ENCODE measurements at regions not wholly inside any gene's neighbourhood (a gene's known extent, or its start where the extent isn't known, plus 50 kb on each side); places are given as distances from the start of the nearest gene placed in this dataset.
"Not testable (repeated sequence)": the region's sequence is repeated elsewhere in the genome, so short reads cannot be mapped to it uniquely, and the experiment has no call there.

DNA sequence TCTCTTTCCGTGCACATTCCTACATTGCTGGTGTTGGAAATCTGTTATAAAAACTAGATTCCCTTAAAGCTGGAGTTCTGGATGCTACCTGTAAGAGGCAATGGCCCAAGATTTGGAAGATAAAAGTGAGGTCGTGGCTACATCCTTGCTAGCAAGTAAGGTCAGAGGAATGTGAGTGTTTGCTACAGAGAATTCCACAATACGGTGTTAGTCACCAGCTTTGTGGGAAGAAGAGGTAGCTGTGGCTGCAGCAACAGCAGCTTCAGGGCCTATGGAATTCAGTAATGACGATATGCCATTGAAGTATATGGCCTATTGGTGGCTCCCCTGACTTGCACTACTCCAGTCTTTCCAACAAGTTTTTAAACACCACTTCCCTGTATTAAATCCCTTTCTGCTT, 227.7 kb upstream of the TMEM260 start:
- H3K4me3 ChIP-seq (ENCODE audit: insufficient read depth, low read depth, low read length), result no peak overlapping the region
- no peaks in the 10 kb centered on the region for H3K36me3 ChIP-seq (replicated peaks; ENCODE audit: control insufficient read depth, insufficient read depth, low read length)
- no peaks in the 10 kb centered on the region for H3K27me3 ChIP-seq (ENCODE audit: control insufficient read depth, insufficient read depth, low read length)
- no peak for DNase-seq

DNA sequence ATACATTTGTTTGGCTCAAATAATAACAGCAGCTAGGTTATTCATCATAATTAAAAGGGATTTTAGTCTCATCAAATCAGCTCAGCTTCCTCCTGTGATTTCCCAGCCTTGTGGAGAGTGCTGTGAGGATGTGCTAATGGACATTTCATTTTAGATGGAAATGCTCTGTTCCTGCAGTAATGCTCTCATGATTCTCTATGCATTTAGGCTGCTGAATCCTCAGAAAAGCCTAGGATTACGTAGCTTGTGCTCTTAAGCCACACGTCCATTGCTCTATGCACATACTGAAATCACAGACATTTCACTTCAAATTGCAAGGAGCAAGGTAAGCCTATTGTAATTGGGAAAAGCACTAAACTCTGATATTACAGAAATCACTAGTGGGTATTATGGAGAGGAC, 226.6 kb upstream of the TMEM260 start:
- DNase-seq, result no peak
- H3K27me3 ChIP-seq (ENCODE audit: control insufficient read depth, insufficient read depth, low read length), result no peaks in the 10 kb centered on the region
- no peak overlapping the region for H3K4me3 ChIP-seq (ENCODE audit: insufficient read depth, low read depth, low read length)
- no peaks in the 10 kb centered on the region for H3K36me3 ChIP-seq (replicated peaks; ENCODE audit: control insufficient read depth, insufficient read depth, low read length)

DNA sequence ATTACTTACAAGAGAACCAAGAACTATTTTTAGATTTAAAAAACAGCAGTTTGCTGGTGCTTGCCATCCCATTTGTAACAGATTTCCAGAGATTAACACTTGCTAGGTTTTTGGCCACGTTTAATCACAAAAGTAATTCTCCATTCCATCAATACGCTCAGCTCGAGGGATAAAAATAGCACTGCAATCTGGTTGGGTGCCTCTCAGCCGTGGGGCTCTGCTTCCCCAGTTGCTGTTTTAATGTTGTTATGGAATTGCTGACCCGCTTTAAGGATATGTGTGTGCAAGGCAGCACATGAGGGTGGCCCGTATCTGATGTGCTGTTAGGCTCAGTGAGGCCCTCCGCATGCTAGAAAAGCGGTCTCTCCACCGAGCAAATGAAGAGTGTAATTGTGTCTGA, 222.2 kb upstream of the TMEM260 start:
- Histone ChIP-seq H3K27me3 (ENCODE audit: control insufficient read depth, insufficient read depth, low read length) (no peaks in the 10 kb centered on the region), H3K4me3 (ENCODE audit: insufficient read depth, low read depth, low read length) (no peak overlapping the region), H3K36me3 (replicated peaks; ENCODE audit: control insufficient read depth, insufficient read depth, low read length) (no peaks in the 10 kb centered on the region)
- DNase-seq, result no peak

DNA sequence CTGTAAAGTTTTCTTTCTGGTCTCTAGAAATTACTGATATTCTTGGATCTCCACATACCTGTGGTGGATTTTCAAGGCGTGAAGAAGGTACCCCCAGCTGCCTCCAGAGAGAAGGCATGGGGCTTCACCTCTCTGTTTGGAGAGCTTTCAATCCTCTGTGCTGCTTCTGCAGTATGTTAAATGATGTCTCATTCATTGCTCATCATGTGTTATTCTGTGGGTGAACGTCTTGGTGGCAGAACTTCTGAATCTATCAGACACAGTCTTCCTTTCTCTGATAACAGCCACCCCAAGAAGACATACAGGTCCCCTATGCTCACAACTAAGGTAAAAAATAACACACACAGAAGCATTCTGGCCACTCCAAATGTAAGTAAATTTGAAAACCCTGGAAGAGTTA, 221.3 kb upstream of the TMEM260 start:
- Histone ChIP-seq H3K4me3 (ENCODE audit: insufficient read depth, low read depth, low read length) (no peak overlapping the region), H3K27me3 (ENCODE audit: control insufficient read depth, insufficient read depth, low read length) (no peaks in the 10 kb centered on the region), H3K36me3 (replicated peaks; ENCODE audit: control insufficient read depth, insufficient read depth, low read length) (no peaks in the 10 kb centered on the region)
- no peak for DNase-seq

DNA sequence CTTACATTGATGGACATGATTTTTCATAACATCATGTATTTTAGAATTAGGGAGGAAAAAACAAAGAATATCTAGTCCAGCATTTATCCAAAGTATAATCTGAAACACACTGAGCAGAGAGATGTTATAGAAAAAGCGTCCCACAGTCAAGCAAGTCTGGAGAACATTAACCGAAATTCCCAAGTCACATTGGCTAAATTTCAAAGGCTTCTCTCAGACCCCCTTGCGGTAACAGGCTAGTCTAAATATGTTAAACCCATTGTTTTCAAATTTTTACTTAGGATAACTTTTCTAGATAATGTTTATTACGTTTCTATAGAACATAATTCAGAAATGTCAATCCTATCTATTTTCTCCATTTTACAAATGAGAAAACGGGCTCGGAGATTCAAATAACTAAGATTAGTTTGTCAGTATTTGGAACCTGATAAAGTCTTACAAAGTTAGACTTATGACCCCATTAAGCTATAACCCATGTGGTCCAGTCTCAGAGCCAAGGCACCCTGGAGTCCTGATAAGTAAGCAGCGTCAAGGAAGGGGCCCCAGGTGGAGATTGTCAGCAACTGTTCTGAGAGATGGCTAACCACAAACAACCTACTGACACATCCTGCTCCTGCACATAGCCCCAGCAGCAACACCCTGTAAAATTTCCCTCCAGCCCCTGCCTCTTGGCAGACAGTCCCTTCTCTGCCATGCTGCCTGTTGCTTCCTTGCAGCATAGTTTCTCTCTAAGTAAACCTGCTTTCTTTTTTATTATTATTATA, 220.6 kb upstream of the TMEM260 start:
- Histone ChIP-seq H3K27me3 (ENCODE audit: control insufficient read depth, insufficient read depth, low read length) (no peaks in the 10 kb centered on the region), H3K4me3 (ENCODE audit: insufficient read depth, low read depth, low read length) (no peak overlapping the region), H3K36me3 (replicated peaks; ENCODE audit: control insufficient read depth, insufficient read depth, low read length) (no peaks in the 10 kb centered on the region)
- DNase-seq, result no peak

DNA sequence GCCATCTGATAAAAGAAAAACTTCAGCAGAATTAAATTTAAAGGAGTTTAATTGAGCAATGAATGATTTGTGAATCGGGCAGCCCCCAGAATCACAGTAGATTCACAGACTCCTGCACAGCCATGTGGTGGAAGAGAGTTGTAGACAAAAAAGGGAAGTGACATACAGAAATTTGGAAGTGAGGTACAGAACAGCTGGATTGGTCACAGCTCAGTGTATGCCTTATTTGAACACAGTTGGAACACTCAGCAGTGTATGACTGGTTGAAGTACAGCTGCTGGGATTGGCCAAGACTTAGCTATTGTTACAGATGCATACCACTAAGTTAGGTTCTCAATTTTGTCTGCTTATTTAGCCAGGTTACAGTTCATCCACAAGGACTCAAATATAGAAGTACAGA, 213.9 kb upstream of the TMEM260 start:
- not testable (repeated sequence) for DNase-seq; H3K27me3 ChIP-seq (ENCODE audit: control insufficient read depth, insufficient read depth, low read length); H3K4me3 ChIP-seq (ENCODE audit: insufficient read depth, low read depth, low read length); H3K36me3 ChIP-seq (replicated peaks; ENCODE audit: control insufficient read depth, insufficient read depth, low read length)

DNA sequence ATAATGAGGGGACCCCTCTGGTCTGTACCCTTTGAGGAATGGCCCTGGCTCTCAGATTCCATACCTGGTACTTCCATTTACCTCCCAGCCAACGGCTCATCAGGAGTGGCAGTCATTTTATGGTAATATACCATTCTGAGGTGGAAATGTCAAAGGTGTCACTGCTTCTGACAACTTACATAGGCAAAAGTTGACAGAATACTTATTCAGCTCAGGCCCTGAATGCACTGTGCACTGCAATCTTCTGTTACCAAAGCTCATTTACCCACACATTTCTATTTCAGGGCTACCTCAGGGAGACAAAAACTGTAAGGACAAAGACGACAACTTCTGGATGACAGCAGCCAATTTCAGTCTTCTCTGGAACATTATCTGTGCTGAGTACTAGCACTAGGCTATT, 212.2 kb upstream of the TMEM260 start:
- no peak for DNase-seq
- H3K36me3 ChIP-seq (replicated peaks; ENCODE audit: control insufficient read depth, insufficient read depth, low read length), result no peaks in the 10 kb centered on the region
- no peaks in the 10 kb centered on the region for H3K27me3 ChIP-seq (ENCODE audit: control insufficient read depth, insufficient read depth, low read length)
- no peak overlapping the region for H3K4me3 ChIP-seq (ENCODE audit: insufficient read depth, low read depth, low read length)

DNA sequence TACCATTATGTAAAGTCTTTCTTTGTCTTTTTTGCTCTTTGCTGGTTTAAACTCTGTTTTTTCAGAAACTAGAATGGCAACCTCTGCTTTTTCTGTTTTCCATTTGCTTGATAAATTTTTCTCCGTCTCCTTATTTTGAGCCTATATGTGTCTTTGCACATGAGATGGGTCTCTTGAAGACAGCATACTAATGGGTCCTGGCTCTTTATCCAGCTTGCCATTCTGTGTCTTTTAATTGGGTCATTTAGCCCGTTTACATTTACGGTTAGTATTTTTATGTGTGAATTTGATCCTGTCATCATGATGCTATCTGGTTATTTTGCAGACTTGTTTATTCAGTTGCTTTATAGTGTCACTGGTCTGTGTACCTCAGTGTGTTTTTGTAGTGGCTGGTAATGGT, 207.9 kb upstream of the TMEM260 start:
- no peaks in the 10 kb centered on the region for H3K27me3 ChIP-seq (ENCODE audit: control insufficient read depth, insufficient read depth, low read length)
- H3K36me3 ChIP-seq (replicated peaks; ENCODE audit: control insufficient read depth, insufficient read depth, low read length), result no peaks in the 10 kb centered on the region
- no peak overlapping the region for H3K4me3 ChIP-seq (ENCODE audit: insufficient read depth, low read depth, low read length)
- DNase-seq, result no peak

DNA sequence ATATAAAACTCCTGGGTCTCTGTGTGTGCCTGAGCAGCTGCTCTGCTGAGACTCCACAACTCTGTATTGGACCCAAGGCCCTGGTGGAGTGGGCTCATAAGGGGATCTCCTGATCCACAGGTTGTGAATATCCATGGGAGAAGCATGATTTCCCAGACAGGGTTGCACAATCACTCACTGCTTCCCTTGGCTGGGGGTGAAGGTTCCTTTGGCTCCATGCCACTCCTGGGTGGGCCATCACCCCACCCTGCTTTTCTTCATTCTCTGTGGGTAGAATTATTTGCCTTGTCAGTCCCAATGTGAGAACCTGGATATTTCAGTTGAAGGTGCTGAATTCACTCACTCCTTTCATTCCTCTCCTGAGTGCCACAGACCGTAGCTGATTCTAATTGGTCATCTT, 205.2 kb upstream of the TMEM260 start:
- no peaks in the 10 kb centered on the region for H3K36me3 ChIP-seq (replicated peaks; ENCODE audit: control insufficient read depth, insufficient read depth, low read length)
- no peaks in the 10 kb centered on the region for H3K27me3 ChIP-seq (ENCODE audit: control insufficient read depth, insufficient read depth, low read length)
- no peak overlapping the region for H3K4me3 ChIP-seq (ENCODE audit: insufficient read depth, low read depth, low read length)
- DNase-seq, result no peak

DNA sequence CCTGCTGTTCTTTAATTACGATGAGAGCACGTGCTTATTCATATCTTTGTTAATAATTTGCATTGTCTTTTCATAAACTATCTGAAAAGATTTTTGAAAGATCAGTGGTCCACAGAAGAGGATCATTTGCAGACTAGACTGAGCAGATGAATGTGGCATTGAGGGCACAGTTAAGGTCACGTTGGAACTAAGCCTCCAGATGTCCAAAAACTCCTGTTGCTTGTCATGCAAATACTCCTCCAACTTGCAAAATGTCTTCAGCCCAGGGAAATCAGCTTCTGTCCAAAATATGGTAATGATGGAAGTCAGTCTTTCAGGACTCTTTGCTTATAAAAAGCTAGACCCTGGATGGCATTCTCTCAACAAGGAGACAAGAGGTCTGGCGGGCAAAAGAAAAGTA, 201.6 kb upstream of the TMEM260 start:
- H3K27me3 ChIP-seq (ENCODE audit: control insufficient read depth, insufficient read depth, low read length), result no peaks in the 10 kb centered on the region
- DNase-seq, result no peak
- no peaks in the 10 kb centered on the region for H3K36me3 ChIP-seq (replicated peaks; ENCODE audit: control insufficient read depth, insufficient read depth, low read length)
- no peak overlapping the region for H3K4me3 ChIP-seq (ENCODE audit: insufficient read depth, low read depth, low read length)

DNA sequence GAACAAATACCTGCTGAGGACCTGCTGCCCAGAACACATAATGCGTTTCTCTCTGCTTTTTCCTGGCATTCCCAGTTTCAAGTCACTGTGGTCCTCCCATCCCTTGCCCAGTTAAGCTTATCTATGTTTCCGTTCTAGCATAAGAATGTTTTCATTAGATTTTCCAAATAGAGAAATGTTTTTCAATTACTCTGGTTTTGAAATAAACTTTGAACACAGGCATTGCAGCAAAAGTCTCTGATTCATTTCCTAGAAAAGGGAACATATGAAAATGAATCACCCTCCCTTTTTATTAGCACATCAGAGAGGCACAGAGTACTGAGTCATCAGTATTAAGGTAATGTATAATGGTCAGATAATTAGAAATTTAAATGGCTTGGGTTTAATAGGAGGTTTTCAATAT, 201.1 kb upstream of the TMEM260 start:
- no peak overlapping the region for H3K4me3 ChIP-seq (ENCODE audit: insufficient read depth, low read depth, low read length)
- H3K27me3 ChIP-seq (ENCODE audit: control insufficient read depth, insufficient read depth, low read length), result no peaks in the 10 kb centered on the region
- H3K36me3 ChIP-seq (replicated peaks; ENCODE audit: control insufficient read depth, insufficient read depth, low read length), result no peaks in the 10 kb centered on the region
- no peak for DNase-seq

DNA sequence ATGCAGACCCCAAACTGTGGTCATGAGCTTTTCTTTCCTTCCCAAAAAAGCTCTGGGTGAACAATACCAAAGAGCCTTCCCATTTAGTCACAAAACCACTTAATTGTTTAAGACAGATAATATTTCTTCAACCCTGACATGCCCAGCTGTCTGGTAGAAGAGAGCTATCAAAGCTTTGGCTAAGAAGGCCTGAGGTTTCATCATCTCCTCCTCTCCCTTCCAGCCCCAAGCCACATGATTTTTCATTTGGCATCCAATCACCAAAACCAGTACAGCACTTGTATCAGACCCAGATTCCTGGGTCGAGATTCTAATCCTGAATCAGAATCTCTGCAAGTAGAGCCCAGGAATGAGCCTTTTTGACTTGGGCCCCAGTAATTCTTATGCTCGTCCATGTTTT, 199.6 kb upstream of the TMEM260 start:
- Histone ChIP-seq H3K27me3 (ENCODE audit: control insufficient read depth, insufficient read depth, low read length) (no peaks in the 10 kb centered on the region), H3K4me3 (ENCODE audit: insufficient read depth, low read depth, low read length) (no peak overlapping the region), H3K36me3 (replicated peaks; ENCODE audit: control insufficient read depth, insufficient read depth, low read length) (no peaks in the 10 kb centered on the region)
- no peak for DNase-seq

DNA sequence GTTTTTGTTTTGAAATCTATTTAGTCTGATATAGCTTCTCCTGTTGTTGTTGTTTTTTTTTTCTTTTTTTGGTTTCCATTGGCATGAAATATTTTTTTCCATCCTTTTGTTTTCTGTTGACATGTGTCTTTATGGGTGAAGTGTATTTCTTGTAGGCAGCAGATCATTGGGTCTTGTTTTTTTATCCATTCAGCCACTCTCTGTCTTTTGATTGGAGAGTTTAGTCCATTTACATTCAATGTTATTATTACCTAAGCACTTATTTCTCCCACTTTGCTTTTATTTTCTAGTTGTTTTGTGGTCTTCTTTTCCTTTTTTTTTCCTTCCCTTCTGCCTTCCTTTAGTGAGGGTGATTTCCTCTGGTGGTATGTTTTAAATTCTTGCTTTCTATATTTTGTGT, 193.6 kb upstream of the TMEM260 start:
- Histone ChIP-seq H3K36me3 (replicated peaks; ENCODE audit: control insufficient read depth, insufficient read depth, low read length) (no peaks in the 10 kb centered on the region), H3K27me3 (ENCODE audit: control insufficient read depth, insufficient read depth, low read length) (no peaks in the 10 kb centered on the region), H3K4me3 (ENCODE audit: insufficient read depth, low read depth, low read length) (no peak overlapping the region)
- DNase-seq, result no peak

DNA sequence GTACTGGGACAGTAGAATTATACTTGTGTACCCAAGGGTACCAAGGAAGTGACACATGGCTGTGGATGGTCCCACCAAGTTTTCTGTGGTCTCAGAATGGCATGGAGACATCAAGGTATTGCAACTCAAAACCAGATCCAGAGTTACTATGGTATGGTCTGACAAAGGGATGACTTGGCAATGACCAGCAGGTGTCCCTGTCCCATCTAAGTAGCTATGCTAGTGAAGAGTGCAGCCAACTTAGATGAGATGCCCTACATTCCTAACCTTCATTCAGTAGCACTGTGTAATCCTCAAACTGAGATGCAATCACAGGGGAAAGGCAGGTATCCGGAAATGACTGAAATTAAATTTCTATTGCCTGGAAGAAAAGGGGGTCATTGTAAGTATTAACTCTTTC, 188.7 kb upstream of the TMEM260 start:
- DNase-seq, result no peak
- H3K4me3 ChIP-seq (ENCODE audit: insufficient read depth, low read depth, low read length), result no peak overlapping the region
- no peaks in the 10 kb centered on the region for H3K27me3 ChIP-seq (ENCODE audit: control insufficient read depth, insufficient read depth, low read length)
- no peaks in the 10 kb centered on the region for H3K36me3 ChIP-seq (replicated peaks; ENCODE audit: control insufficient read depth, insufficient read depth, low read length)

DNA sequence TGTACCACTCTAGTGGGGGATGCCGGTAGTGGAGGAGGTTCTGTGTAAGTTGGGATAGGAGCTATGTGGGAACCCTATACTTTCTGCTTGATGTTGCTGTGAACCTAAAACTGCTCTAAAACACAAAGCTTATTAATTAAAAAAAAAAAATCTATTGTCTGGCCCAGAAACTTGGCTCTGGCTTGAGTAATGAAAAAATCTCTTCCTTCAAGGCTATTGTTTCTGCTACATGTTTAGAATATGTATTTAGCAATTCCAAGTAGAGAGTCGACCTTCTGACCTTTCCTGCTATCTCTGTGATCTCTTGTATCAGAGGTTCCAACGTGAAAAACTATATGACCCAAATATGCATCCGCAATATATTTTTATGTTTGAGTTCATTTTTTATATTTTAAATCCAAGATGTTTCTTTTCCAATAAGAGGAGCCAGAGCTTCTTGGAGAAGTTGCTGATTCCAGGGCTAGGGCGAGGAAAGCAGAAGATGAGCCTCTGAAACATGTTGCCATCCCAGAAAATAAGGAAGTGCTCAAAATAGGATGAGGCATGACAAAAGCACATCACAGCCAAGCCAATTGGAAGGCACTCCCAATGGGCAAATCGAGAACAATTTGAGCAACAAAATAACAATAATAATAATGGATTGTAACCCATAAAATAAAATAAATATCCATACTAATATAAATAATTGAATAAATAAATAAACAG, 184.6 kb upstream of the TMEM260 start:
- Histone ChIP-seq H3K36me3 (replicated peaks; ENCODE audit: control insufficient read depth, insufficient read depth, low read length) (no peaks in the 10 kb centered on the region), H3K4me3 (ENCODE audit: insufficient read depth, low read depth, low read length) (no peak overlapping the region), H3K27me3 (ENCODE audit: control insufficient read depth, insufficient read depth, low read length) (no peaks in the 10 kb centered on the region)
- DNase-seq, result no peak

Data from H7 (cell line).